Activated CD4-positive, alpha-beta memory T cell treated with anti-CD3 and anti-CD28 coated beads for 36 hours (primary cell): ENCODE measurements at regions not wholly inside any gene's neighbourhood (a gene's known extent, or its start where the extent isn't known, plus 50 kb on each side); places are given as distances from the start of the nearest gene placed in this dataset.

Source experiments
- CTCF ChIA-PET: fragments of 350-600 bp; sonication (Branson Sonifier 250); formaldehyde crosslinking; loops from one replicate; lab custom pipeline; 2021; ENCODE audit warnings: antibody characterized with exemption, inconsistent platforms; lab: Charles Lee
- POLR2A ChIA-PET: fragments of 350-600 bp; sonication (Branson Sonifier 250); formaldehyde crosslinking; loops from one replicate; lab custom pipeline; 2021; ENCODE audit warnings: antibody characterized with exemption; lab: Charles Lee
- DNase-seq: peaks from one replicate; pipeline ENCODE4 v3.0.0-alpha.2; 2020
- H3K27ac Mint-ChIP-seq: one replicate; pipeline ENCODE4 v1.8.0; 2021; ENCODE audit warnings: mixed read lengths
- H3K27me3 Mint-ChIP-seq: one replicate; pipeline ENCODE4 v1.8.0; 2021; ENCODE audit warnings: mixed read lengths
- H3K36me3 Mint-ChIP-seq: one replicate; pipeline ENCODE4 v1.8.0; 2021; ENCODE audit warnings: mixed read lengths
- H3K4me1 Mint-ChIP-seq: one replicate; pipeline ENCODE4 v1.8.0; 2021; ENCODE audit warnings: low read depth, mixed read lengths
- H3K4me3 Mint-ChIP-seq: one replicate; pipeline ENCODE4 v1.8.0; 2021; ENCODE audit warnings: mild to moderate bottlenecking, mixed read lengths
- H3K9me3 Mint-ChIP-seq: one replicate; pipeline ENCODE4 v1.8.0; 2021; ENCODE audit warnings: mixed read lengths
- intact Hi-C: fragments of 100-400 bp; cut with micrococcal nuclease; formaldehyde crosslinking; loops from one replicate; pipeline ENCODE4 v1.15.1; 2023

DNA sequence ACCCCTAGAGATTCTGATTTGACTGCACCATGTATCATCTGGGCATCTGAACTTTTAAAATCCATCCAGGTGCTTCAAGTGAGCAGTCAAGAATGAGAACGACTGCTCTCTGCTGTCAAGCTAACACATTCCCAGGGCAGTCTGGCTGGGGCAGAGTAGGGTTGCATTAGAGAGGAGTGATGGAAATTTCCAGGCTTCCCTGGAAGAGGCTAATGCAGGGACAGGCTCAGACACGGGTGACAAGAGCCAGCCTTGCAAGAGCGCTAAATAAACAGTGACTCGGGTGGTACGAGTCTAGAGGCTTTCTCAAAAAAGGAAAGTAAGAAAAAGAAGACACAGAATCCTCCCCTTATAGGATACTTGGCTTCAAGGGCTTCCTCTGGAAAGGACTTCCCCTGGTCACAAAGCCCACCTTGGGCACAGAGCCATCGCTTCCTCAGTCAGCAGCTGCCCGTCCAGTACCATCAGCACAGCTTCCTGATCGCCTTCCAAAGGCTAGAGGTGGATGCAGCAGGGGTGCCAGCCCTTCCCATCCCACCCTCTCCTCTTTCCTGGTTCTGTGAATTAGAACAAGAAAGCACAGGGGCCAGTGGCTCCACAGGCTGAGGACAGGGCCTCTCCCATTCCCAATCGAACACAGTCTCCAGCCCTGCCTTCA, 177.4 kb upstream of the RREB1 start:
- Mint-ChIP-seq H3K4me1 (no peaks in the 10 kb centered on the region), H3K27ac (no peak overlapping the region), H3K4me3 (no peak overlapping the region), H3K27me3 (peaks cover 22% of the 10 kb centered on the region), H3K36me3 (no peaks in the 10 kb centered on the region), H3K9me3 (no peaks in the 10 kb centered on the region)
- ChIA-PET POLR2A (no interaction called here), CTCF (no interaction called here)
- no peak for DNase-seq
- intact Hi-C loops: no loop called here

DNA sequence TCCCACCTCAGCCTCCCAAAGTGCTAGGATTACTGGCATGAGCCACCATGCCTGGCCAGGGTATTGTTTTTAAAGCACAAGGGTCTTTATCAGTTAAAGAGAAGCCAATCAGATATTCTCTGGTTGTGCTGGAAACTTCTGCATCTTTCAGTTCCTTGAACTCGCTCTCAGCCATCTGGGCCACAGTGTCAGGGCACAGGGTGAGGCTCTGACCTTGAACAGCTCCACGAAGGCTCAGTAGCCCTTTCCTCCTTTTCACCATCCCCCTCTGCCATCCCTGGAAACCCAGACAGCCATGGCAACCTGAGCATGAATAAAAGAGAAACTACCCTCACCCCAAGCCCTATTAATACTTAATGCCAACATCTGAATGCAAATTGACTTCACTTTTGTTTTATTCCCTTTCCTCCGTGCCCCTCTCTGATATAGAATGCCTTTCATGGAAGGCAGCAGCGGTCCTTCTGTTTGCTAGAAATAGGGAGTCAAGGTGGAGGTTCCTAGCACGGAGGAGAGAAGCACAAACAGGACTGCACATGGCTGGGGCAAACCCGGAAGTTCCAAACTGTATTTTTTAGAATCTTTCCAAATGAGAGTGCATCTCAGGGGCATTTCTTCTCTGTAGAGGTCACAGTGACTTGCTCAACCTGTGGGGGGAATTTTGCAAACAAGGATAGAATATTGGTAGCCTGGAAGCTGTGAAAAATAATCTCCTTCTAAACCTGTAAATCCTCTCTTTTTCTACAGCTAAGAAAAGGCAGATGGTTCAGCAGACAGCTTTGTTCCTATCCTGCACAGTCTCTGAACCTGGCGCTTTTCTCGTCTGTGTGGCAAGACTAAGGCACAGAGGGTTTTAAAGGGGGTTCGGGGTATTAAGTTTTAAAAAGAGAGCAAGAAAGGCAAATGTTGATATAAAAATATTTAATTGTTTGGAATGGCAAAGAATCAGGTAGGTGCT, 176.4 kb upstream of the RREB1 start:
- CTCF ChIA-PET: no interaction called here
- H3K4me1 Mint-ChIP-seq: no peaks in the 10 kb centered on the region
- H3K27me3 Mint-ChIP-seq: peaks cover 17% of the 10 kb centered on the region
- intact Hi-C loops: no loop called here
- H3K36me3 Mint-ChIP-seq: no peaks in the 10 kb centered on the region
- DNase-seq: no peak
- H3K27ac Mint-ChIP-seq: no peak overlapping the region
- POLR2A ChIA-PET: no interaction called here
- no peaks in the 10 kb centered on the region for H3K9me3 Mint-ChIP-seq
- H3K4me3 Mint-ChIP-seq: no peak overlapping the region

DNA sequence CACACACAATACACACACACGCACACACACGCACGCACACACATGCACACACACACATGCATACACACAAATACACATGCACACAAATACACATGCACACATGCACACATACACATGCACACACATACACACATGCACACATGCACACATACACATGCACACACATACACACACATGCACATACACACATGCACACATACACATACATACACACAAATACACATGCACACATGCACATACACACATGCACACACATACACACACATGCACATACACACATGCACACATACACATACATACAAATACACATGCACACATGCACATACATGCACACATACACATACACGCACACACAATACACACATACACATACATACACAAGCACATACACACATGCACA, 175.4 kb upstream of the RREB1 start:
- ChIA-PET POLR2A (no interaction called here), CTCF (no interaction called here)
- H3K27ac Mint-ChIP-seq: no peak overlapping the region
- H3K27me3 Mint-ChIP-seq: peaks cover 14% of the 10 kb centered on the region
- intact Hi-C loops: no loop called here
- no peaks in the 10 kb centered on the region for H3K36me3 Mint-ChIP-seq
- no peaks in the 10 kb centered on the region for H3K9me3 Mint-ChIP-seq
- DNase-seq: no peak
- no peak overlapping the region for H3K4me3 Mint-ChIP-seq
- H3K4me1 Mint-ChIP-seq: no peaks in the 10 kb centered on the region

- intact Hi-C loops: no loop called here
- H3K36me3 Mint-ChIP-seq: no peaks in the 10 kb centered on the region
- POLR2A ChIA-PET: no interaction called here
- H3K4me3 Mint-ChIP-seq: no peak overlapping the region
- H3K9me3 Mint-ChIP-seq: no peaks in the 10 kb centered on the region
- no peaks in the 10 kb centered on the region for H3K4me1 Mint-ChIP-seq
- no peak for DNase-seq
- H3K27me3 Mint-ChIP-seq: peaks cover 10% of the 10 kb centered on the region
- CTCF ChIA-PET: no interaction called here
- H3K27ac Mint-ChIP-seq: no peak overlapping the region
Measured at GRCh38 chr6:6932968-6933367, 174.8 kb upstream of the RREB1 start.

GRCh38 chr6:6940031-6941025, 167.4 kb upstream of the RREB1 start:
- Mint-ChIP-seq H3K4me1 (peaks cover 4% of the 10 kb centered on the region), H3K4me3 (no peak overlapping the region), H3K9me3 (no peaks in the 10 kb centered on the region), H3K27ac (no peak overlapping the region), H3K36me3 (no peaks in the 10 kb centered on the region), H3K27me3 (no peaks in the 10 kb centered on the region)
- ChIA-PET CTCF (no interaction called here), POLR2A (no interaction called here)
- no peak for DNase-seq
- intact Hi-C loops: no loop called here

GRCh38 chr6:6941201-6941600, 166.6 kb upstream of the RREB1 start:
- Mint-ChIP-seq H3K27ac (no peak overlapping the region), H3K4me3 (no peak overlapping the region), H3K36me3 (no peaks in the 10 kb centered on the region), H3K4me1 (peaks cover 4% of the 10 kb centered on the region), H3K9me3 (no peaks in the 10 kb centered on the region), H3K27me3 (no peaks in the 10 kb centered on the region)
- intact Hi-C loops: no loop called here
- ChIA-PET POLR2A (no interaction called here), CTCF (no interaction called here)
- no peak for DNase-seq

- H3K27me3 Mint-ChIP-seq: no peaks in the 10 kb centered on the region
- ChIA-PET POLR2A (interaction anchor here (0.9 kb wide), 1 partner anchor 305 kb away, joined by 3 read pairs; no protein-coding TSS in a partner anchor), CTCF (no interaction called here)
- no peaks in the 10 kb centered on the region for H3K36me3 Mint-ChIP-seq
- H3K4me1 Mint-ChIP-seq: peaks cover 4% of the 10 kb centered on the region
- H3K27ac Mint-ChIP-seq: no peak overlapping the region
- DNase-seq: no peak
- intact Hi-C loops: no loop called here
- no peaks in the 10 kb centered on the region for H3K9me3 Mint-ChIP-seq
- no peak overlapping the region for H3K4me3 Mint-ChIP-seq
Measured at GRCh38 chr6:6942091-6942490, 165.7 kb upstream of the RREB1 start.

- Mint-ChIP-seq H3K9me3 (no peaks in the 10 kb centered on the region), H3K27ac (no peak overlapping the region)
- no peak for DNase-seq
Measured at GRCh38 chr6:6942831-6943230, 164.9 kb upstream of the RREB1 start.

DNA sequence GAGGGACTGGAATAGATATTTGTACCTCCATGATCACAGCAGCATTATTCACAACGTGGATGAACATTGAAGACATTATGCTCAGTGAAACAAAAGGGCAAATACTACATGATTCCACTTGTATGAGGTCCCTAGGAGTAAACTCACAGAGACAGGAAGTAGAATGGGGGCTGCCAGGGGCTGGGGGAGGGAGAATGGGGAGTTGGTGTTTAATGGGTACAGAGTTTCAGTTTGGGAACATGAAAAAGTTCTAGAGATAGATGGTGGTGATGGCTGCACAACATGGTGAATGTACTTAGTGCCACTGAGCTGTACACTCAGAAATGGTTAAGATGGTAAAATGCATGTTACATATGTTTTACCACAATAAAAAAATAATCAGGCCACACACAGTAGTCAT, 164.3 kb upstream of the RREB1 start:
- H3K27ac Mint-ChIP-seq: no peak overlapping the region
- no peak overlapping the region for H3K4me3 Mint-ChIP-seq
- intact Hi-C loops: no loop called here
- ChIA-PET CTCF (no interaction called here), POLR2A (no interaction called here)
- H3K4me1 Mint-ChIP-seq: peaks cover 4% of the 10 kb centered on the region
- no peaks in the 10 kb centered on the region for H3K9me3 Mint-ChIP-seq
- H3K36me3 Mint-ChIP-seq: no peaks in the 10 kb centered on the region
- no peak for DNase-seq
- no peaks in the 10 kb centered on the region for H3K27me3 Mint-ChIP-seq

More at GRCh38 chr6:6942831-6943230, 164.9 kb upstream of the RREB1 start:
- CTCF ChIA-PET: no interaction called here
- POLR2A ChIA-PET: interaction anchor here (0.9 kb wide), 1 partner anchor 305 kb away, joined by 3 read pairs; no protein-coding TSS in a partner anchor
- intact Hi-C loops: no loop called here
- no peak overlapping the region for H3K4me3 Mint-ChIP-seq
- H3K36me3 Mint-ChIP-seq: no peaks in the 10 kb centered on the region
- H3K4me1 Mint-ChIP-seq: peaks cover 4% of the 10 kb centered on the region
- H3K27me3 Mint-ChIP-seq: no peaks in the 10 kb centered on the region

- no peak overlapping the region for H3K4me3 Mint-ChIP-seq
- no peak for DNase-seq
- ChIA-PET CTCF (no interaction called here), POLR2A (no interaction called here)
- H3K27me3 Mint-ChIP-seq: no peaks in the 10 kb centered on the region
- peaks cover 10% of the 10 kb centered on the region for H3K9me3 Mint-ChIP-seq
- no peaks in the 10 kb centered on the region for H3K36me3 Mint-ChIP-seq
- H3K27ac Mint-ChIP-seq: no peak overlapping the region
- H3K4me1 Mint-ChIP-seq: peaks cover 4% of the 10 kb centered on the region
- intact Hi-C loops: no loop called here
Measured at GRCh38 chr6:6946206-6947155, 161.3 kb upstream of the RREB1 start.
